Activated CD4-positive, CD25-positive, alpha-beta regulatory T cell treated with anti-CD3 and anti-CD28 coated beads, Interleukin-2, amount 50 U/mL, for 24 hours (primary cell): ENCODE measurements at regions not wholly inside any gene's neighbourhood (a gene's known extent, or its start where the extent isn't known, plus 50 kb on each side); places are given as distances from the start of the nearest gene placed in this dataset.
A peak's percentile ranks its signal among the peaks of the same experiment; 100 is the strongest.
"Not testable (repeated sequence)": the region's sequence is repeated elsewhere in the genome, so short reads cannot be mapped to it uniquely, and the experiment has no call there.

Experiments used
- ATAC-seq, 2 donors: fragments of 150-1000 bp; cut with Tn5 transposase; one replicate each; pipeline ENCODE4 v1.10.0; 2021; ENCODE audit warnings: mild to moderate bottlenecking in 1 of 2, moderate library complexity in 1 of 2

- ATAC-seq, result peak in 1 of 2 donors; percentile 6
Measured at GRCh38 chr13:105838231-105838630, 697.2 kb downstream of the EFNB2 start.

DNA sequence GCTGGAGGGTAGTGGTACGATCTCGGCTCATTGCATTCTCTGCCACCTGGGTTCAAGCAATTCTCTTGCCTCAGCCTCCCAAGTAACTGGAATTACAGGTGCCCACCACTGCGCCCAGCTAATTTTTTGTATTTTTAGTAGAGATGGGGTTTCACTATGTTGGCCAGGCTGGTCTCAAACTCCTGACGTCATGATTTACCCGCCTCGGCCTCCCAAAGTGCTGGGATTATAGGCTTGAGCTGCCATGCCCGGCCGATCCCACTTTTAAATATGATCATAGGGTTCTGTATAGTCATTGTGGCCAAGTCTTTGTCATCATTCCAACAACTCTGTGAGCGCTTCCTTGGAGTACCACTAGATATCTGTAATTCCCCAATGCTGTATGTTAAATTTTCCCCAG is 698.2 kb downstream of the EFNB2 start:
- not testable (repeated sequence) for ATAC-seq

GRCh38 chr13:105830821-105831220 is 704.6 kb downstream of the EFNB2 start:
- ATAC-seq, result no peak

GRCh38 chr13:105827111-105827809 is 708.2 kb downstream of the EFNB2 start:
- ATAC-seq, result no peak

GRCh38 chr13:105825071-105825470 is 710.4 kb downstream of the EFNB2 start:
- ATAC-seq, result no peak

DNA sequence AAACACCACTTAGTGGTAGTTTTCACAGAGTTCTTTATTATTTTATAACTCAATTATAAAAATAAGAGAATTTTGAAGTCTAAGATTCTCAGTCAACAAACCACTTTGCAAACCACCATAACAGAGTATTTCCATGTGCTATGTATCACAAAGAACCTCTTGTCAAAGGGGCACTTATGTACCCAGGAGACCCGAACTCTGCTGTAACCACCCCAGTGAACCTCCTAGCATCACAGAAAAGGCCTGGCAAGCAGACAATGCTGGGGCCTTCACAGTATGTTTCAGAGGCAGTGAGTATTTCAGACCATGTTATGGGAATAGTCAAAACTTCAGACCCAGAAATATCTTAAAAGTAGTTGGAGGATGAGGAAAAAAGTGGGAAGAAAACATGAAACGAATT is 714.1 kb downstream of the EFNB2 start:
- no peak for ATAC-seq

DNA sequence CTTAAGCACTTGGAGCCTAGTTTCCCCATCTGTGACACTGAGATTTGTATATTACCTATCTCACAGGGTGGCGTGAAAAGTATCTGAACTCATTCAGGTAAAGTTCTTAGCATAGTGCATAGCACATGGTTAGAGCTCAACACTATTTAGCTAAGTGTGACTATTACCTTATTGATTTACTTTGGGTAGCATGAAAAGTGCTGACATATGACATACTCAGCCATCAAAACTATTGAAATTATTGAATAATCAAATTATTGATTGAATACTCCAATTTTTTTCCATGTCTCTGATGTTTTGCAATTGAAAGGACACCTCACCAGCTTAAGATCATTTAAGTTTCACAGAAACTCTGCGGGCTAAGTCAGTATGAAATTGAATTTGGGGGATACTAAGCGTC is 715.0 kb downstream of the EFNB2 start:
- no peak for ATAC-seq

DNA sequence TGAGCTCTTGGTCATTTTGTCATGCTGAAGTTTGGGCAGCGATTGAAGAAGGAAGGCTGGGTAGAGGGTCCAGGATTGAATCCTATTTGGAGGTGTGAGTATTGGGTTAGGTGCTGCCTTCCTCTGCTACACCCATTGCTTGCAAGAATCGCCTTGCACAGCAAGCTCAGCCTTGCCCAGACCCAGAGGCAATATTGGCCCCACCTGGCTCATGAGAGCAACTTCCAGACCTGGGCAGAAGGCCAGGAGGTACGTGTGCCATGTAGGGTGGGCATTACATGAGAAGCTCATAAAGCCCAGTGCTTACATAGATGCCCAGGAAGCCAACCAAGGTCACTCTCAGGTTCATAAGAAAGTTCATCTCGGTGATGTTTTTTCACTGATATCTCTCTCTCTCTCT is 718.0 kb downstream of the EFNB2 start:
- ATAC-seq, result no peak

- ATAC-seq, result no peak
Measured at GRCh38 chr13:105816994-105817393, 718.5 kb downstream of the EFNB2 start.

GRCh38 chr13:105814902-105815250 is 720.6 kb downstream of the EFNB2 start:
- ATAC-seq, result no peak

- no peak for ATAC-seq
Measured at GRCh38 chr13:105814219-105814901, 721.1 kb downstream of the EFNB2 start.

DNA sequence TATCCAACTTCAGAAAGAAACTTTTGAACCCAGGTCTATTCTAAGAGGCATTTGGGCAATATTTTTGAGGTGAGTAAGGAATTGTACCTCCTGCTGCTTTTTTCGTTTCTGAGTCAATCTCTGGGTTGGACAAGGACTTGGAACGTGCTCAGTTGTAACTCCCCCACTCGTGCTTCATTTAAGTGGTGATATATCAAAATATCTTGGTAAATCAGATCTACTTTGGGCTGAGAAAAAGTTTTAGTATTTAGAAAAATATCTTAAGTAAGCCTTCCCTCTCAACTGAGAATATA is 728.9 kb downstream of the EFNB2 start:
- no peak for ATAC-seq

- ATAC-seq, result no peak
Measured at GRCh38 chr13:105805892-105806627, 729.4 kb downstream of the EFNB2 start.

DNA sequence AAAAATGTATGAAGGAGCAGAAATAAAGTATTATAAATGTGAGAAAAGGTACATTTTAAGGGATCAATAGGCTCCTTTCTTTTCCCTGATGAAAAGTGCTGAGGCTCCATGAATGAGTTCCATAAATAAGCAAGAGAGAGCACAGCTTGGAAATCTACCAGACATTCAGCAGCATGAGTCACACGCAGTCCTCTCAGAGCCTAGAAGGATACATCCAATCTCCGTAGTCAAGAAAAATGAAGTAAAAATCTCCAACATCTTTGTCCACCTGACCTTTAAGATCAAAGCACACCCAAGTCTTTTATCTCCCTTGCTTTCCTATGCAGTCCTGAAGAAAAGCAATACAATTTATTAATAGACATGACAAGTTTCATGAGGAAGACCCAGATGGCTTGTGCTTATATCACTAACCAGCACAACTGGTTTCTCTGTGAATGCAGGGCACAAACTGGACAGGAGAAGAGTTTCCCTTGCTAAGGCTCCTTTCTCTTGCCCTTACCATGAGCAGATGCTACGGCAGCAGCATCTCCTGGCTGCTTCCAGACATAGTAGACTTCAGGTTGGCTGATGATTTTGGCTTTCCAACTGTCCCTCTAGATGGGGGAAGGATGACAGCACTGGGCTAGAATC is 730.8 kb downstream of the EFNB2 start:
- ATAC-seq, result no peak

GRCh38 chr13:105799155-105799554 is 736.3 kb downstream of the EFNB2 start:
- ATAC-seq, result no peak

DNA sequence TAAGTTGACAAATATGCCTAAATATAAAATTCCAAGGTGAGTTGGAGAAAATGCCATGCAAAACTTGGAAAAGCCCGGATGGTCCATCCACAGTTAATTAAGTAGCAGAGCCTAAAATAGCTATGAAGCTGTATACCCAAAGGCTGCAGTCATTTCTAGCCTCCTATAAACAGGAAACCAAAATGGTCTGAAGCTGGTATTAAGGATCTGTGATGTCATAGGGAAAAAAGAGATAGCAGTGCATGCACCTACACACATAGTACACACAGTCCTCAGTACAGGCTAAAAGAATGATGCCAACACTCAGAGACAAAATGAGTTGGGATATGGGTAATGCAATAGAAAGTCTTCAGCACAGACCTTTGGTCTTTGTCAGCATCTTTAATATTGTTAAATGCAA is 736.9 kb downstream of the EFNB2 start:
- no peak for ATAC-seq

GRCh38 chr13:105796081-105796480 is 739.4 kb downstream of the EFNB2 start:
- ATAC-seq, result no peak

GRCh38 chr13:105790923-105791322 is 744.5 kb downstream of the EFNB2 start:
- no peak for ATAC-seq

- ATAC-seq, result no peak
Measured at GRCh38 chr13:105788530-105788929, 746.9 kb downstream of the EFNB2 start.

GRCh38 chr13:105787632-105788031 is 747.8 kb downstream of the EFNB2 start:
- no peak for ATAC-seq

DNA sequence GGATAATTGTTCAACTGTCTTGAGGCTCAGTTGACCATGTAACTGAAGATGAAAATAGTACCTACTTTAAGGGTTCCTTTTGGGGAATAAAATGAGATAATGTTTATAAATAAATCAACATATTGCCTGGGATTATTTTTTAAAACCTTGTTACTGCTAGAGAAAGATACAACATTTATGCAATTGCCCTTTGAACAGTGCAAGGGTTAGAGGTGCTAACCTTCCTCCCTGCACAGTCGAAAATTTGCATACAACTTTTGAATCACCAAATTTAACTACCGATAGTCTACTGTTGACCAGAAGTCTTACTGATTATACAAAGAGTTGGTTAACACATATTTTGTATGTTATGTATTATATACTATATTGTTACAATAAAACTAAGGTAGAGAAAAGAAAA is 750.0 kb downstream of the EFNB2 start:
- ATAC-seq, result no peak

GRCh38 chr13:105783261-105783660 is 752.2 kb downstream of the EFNB2 start:
- ATAC-seq, result no peak

DNA sequence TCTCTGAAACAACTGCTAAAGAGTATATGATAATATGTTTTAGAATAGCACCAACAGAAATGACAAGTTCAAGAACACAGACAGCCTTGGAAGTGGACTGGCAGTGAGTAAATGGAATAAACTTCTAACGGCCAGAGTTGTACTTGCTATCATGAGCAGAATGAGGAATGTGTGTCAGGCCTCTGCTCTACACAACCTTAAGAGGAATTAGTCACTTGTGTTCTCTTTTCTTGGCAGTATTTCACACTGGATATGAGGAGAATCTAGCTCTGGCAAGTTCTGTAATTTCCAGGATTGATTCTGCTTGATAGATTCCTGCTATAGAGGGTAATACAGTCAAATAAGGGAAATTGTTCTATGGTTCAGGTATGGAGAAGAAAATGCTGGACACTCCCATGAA is 757.3 kb downstream of the EFNB2 start:
- no peak for ATAC-seq
